Panc1 (cell line): ENCODE measurements at regions not wholly inside any gene's neighbourhood (a gene's known extent, or its start where the extent isn't known, plus 50 kb on each side); places are given as distances from the start of the nearest gene placed in this dataset.
"Not testable (repeated sequence)": the region's sequence is repeated elsewhere in the genome, so short reads cannot be mapped to it uniquely, and the experiment has no call there.

Source experiments
- ATAC-seq: fragments of 200-7000 bp; cut with Tn5 transposase; 2 replicates; pipeline ENCODE4 v1.9.1; 2020; ENCODE audit warnings: mild to moderate bottlenecking, moderate library complexity
- BruUV-seq: library from RNA; stranded (reverse); fragments of 400-500 nt; replicated peaks from 2 replicates; lab custom pipeline; 2021; lab: Mats Ljungman, UMichigan
- CTCF ChIA-PET: fragments of 300-600 bp; sonication (Branson Sonifier 250); formaldehyde crosslinking; loops from one replicate; lab custom pipeline; 2022; ENCODE audit warnings: antibody characterized with exemption; lab: Charles Lee
- POLR2A ChIA-PET: fragments of 300-600 bp; sonication (Branson Sonifier 250); formaldehyde crosslinking; loops from one replicate; lab custom pipeline; 2022; ENCODE audit warnings: antibody characterized with exemption; lab: Charles Lee
- DNase-seq: peaks from one replicate; pipeline ENCODE4 v3.0.0-alpha.2; 2010; ENCODE audit warnings: low read depth, low spot score
- H3K27ac ChIP-seq: 2 replicates; pipeline ENCODE4 v1.5.1; 2011; ENCODE audit warnings: mild to moderate bottlenecking, low read length, inconsistent platforms
- H3K27me3 ChIP-seq: fragments of 200-500 bp; sonication (Bioruptor generic); 2 replicates; pipeline ENCODE4 v1.6.0; 2014; ENCODE audit warnings: low read length, inconsistent platforms; ENCODE audit not compliant: control insufficient read depth, insufficient read depth
- H3K36me3 ChIP-seq: fragments of 200-500 bp; sonication (Bioruptor generic); 2 replicates; pipeline ENCODE4 v1.5.1; 2014; ENCODE audit warnings: inconsistent platforms, mild to moderate bottlenecking, low read length, moderate library complexity; ENCODE audit not compliant: control insufficient read depth, insufficient read depth
- H3K4me1 ChIP-seq: 2 replicates; pipeline ENCODE4 v1.5.1; 2011; ENCODE audit warnings: inconsistent platforms, mild to moderate bottlenecking, low read length, moderate library complexity; ENCODE audit not compliant: control insufficient read depth, insufficient read depth
- H3K4me3 ChIP-seq, 2 experiments: 2 replicates each; pipeline ENCODE4 v1.5.1; 2011 to 2012; ENCODE audit warnings: low read depth in 2 of 2, low read length in 2 of 2, mild to moderate bottlenecking in 2 of 2, inconsistent platforms in 1 of 2, moderate library complexity in 1 of 2
- H3K9me3 ChIP-seq: fragments of 200-500 bp; sonication (Bioruptor generic); 2 replicates; pipeline ENCODE4 v1.5.1; 2014; ENCODE audit warnings: low read depth, mild to moderate bottlenecking, inconsistent platforms, low read length, moderate library complexity; ENCODE audit not compliant: control insufficient read depth, insufficient read depth
- CTCF ChIP-seq: fragments of 450-650 bp; IDR thresholded peaks from 2 replicates; pipeline ENCODE4 v1.5.1; 2017; ENCODE audit warnings: mild to moderate bottlenecking
- POLR2AphosphoS5 ChIP-seq: IDR thresholded peaks from 2 replicates; pipeline ENCODE4 v1.6.1; 2012; ENCODE audit warnings: mild to moderate bottlenecking, low read depth, low read length, moderate library complexity
- REST ChIP-seq, 2 experiments: IDR thresholded peaks; 2 replicates each; pipeline ENCODE4 v1.6.1; 2011 to 2012; ENCODE audit warnings: low read depth in 2 of 2, control low read depth in 1 of 2, low read length in 1 of 2, mild to moderate bottlenecking in 1 of 2, moderate library complexity in 1 of 2; ENCODE audit not compliant: insufficient read depth in 1 of 2
- SIN3A ChIP-seq: IDR thresholded peaks from 2 replicates; pipeline ENCODE4 v1.6.1; 2012; ENCODE audit warnings: low read depth, mild to moderate bottlenecking, low read length, moderate library complexity, borderline replicate concordance; ENCODE audit not compliant: insufficient read depth
- TCF7L2 ChIP-seq: IDR thresholded peaks from 2 replicates; pipeline ENCODE4 v1.6.1; 2011; ENCODE audit warnings: mild to moderate bottlenecking, low read depth, low read length, inconsistent platforms
- in situ Hi-C: cut with HindIII; loops from 2 replicates; pipeline ENCODE4 v1.10.0; 2016; ENCODE audit warnings: low sequenced_read_pairs, low pct_unique_long_range_greater_than_20kb
- intact Hi-C: fragments of 100-400 bp; cut with micrococcal nuclease; formaldehyde crosslinking; loops from one replicate; pipeline ENCODE4 v1.10.0; 2022; ENCODE audit not compliant: unreplicated experiment

- in situ Hi-C loops (no loop called here), intact Hi-C loops (no loop called here)
- TF ChIP-seq TCF7L2 (no peak), POLR2AphosphoS5 (no peak), SIN3A (no peak), REST (IDR thresholded peaks at IDR 0.05; ENCODE audit: insufficient read depth in 1 of 2, low read depth in 2 of 2, low read length in 1 of 2) (no peak), CTCF (no peak)
- ATAC-seq (no peak), DNase-seq (no peak)
- no TSS peak for BruUV-seq
- Histone ChIP-seq H3K27me3 (no peaks in the 10 kb centered on the region), H3K27ac (no peak overlapping the region), H3K36me3 (no peaks in the 10 kb centered on the region), H3K4me3 (no peak overlapping the region), H3K4me1 (no peaks in the 10 kb centered on the region), H3K9me3 (peaks cover 7% of the 10 kb centered on the region; the same call in 1 of the 2 replicates)
- CTCF ChIA-PET, result no interaction called here
- POLR2A ChIA-PET, result no interaction called here
These were observed 180.2 kb upstream of the TTC14 start for GRCh38 chr3:180421721-180422120.

GRCh38 chr3:180424305-180424704 is 177.7 kb upstream of the TTC14 start:
- H3K4me1 ChIP-seq, CTCF ChIA-PET, in situ Hi-C loops, H3K36me3 ChIP-seq, BruUV-seq, H3K27ac ChIP-seq, POLR2A ChIA-PET, H3K4me3 ChIP-seq, H3K27me3 ChIP-seq, intact Hi-C loops, ATAC-seq, DNase-seq, H3K9me3 ChIP-seq: not testable (repeated sequence)

GRCh38 chr3:180430896-180431295 is 171.1 kb upstream of the TTC14 start:
- DNase-seq, result no peak
- H3K4me3 ChIP-seq, result no peak overlapping the region
- H3K27ac ChIP-seq, result no peak overlapping the region
- POLR2A ChIA-PET, result no interaction called here
- H3K9me3 ChIP-seq, result peaks cover 5% of the 10 kb centered on the region; the same call in 1 of the 2 replicates
- no peaks in the 10 kb centered on the region for H3K4me1 ChIP-seq
- CTCF ChIA-PET, result no interaction called here
- TF ChIP-seq SIN3A (no peak), TCF7L2 (no peak), POLR2AphosphoS5 (no peak), REST (IDR thresholded peaks at IDR 0.05; ENCODE audit: insufficient read depth in 1 of 2, low read depth in 2 of 2, low read length in 1 of 2) (no peak), CTCF (no peak)
- no peak for ATAC-seq
- intact Hi-C loops (no loop called here), in situ Hi-C loops (no loop called here)
- H3K27me3 ChIP-seq, result no peaks in the 10 kb centered on the region
- no peaks in the 10 kb centered on the region for H3K36me3 ChIP-seq
- no TSS peak for BruUV-seq
